SK-N-SH (cell line): ENCODE measurements at regions not wholly inside any gene's neighbourhood (a gene's known extent, or its start where the extent isn't known, plus 50 kb on each side); places are given as distances from the start of the nearest gene placed in this dataset.
A peak's percentile ranks its signal among the peaks of the same experiment; 100 is the strongest.

Experiments used
- CTCF ChIA-PET: fragments of 300-600, 350-600 bp; formaldehyde crosslinking; extraction: SDS; loops from one replicate; lab custom pipeline; 2021; lab: Yijun Ruan, JAX
- POLR2A ChIA-PET: fragments of 350-600 bp; sonication (Branson Sonifier 250); formaldehyde crosslinking; extraction: SDS; loops from one replicate; lab custom pipeline; 2020; ENCODE audit warnings: antibody characterized with exemption, inconsistent platforms; lab: Yijun Ruan, JAX
- DNase-seq: peaks from one replicate; pipeline ENCODE4 v3.0.0; 2012
- H2AFZ ChIP-seq: fragments of 200-600 bp; sonication (generic); 2 replicates; pipeline ENCODE4 v1.8.1; 2016; ENCODE audit warnings: antibody characterized with exemption, mild to moderate bottlenecking, low read depth
- H3F3A ChIP-seq: fragments of 200-600 bp; sonication (generic); replicated peaks from 2 replicates; pipeline ENCODE3; 2016; ENCODE audit warnings: antibody characterized with exemption, mild to moderate bottlenecking; ENCODE audit not compliant: insufficient read depth
- H3K27ac ChIP-seq, 2 experiments: fragments of 200-500 bp in 1 of 2; fragments of 200-600 bp in 1 of 2; sonication (Bioruptor generic) in 1 of 2; sonication (generic), shearing (Covaris generic) in 1 of 2; 2 replicates each; pipeline versions ENCODE4 v1.5.1 to v1.6.1; 2014 to 2016; ENCODE audit warnings: low read depth in 2 of 2, inconsistent platforms in 1 of 2, low read length in 1 of 2, mild to moderate bottlenecking in 1 of 2, mixed read lengths in 1 of 2
- H3K27me3 ChIP-seq: fragments of 200-600 bp; sonication (generic), shearing (Covaris generic); 2 replicates; pipeline ENCODE4 v1.6.1; 2016; ENCODE audit warnings: mixed run types; ENCODE audit not compliant: insufficient read depth
- H3K36me3 ChIP-seq, 2 experiments: fragments of 200-500 bp in 1 of 2; fragments of 200-600 bp in 1 of 2; sonication (Bioruptor generic) in 1 of 2; sonication (generic) in 1 of 2; replicated peaks in 1 of 2; 2 replicates each; pipeline versions ENCODE3 to v1.5.1; 2014 to 2016; ENCODE audit warnings: low read length in 1 of 2, mild to moderate bottlenecking in 1 of 2; ENCODE audit not compliant: insufficient read depth in 2 of 2, control insufficient read depth in 1 of 2
- H3K4me1 ChIP-seq, 2 experiments: fragments of 200-500 bp in 1 of 2; fragments of 200-600 bp in 1 of 2; sonication (Bioruptor generic) in 1 of 2; sonication (generic), shearing (Covaris generic) in 1 of 2; 2 replicates each; pipeline versions ENCODE4 v1.5.1 to v1.6.1; 2014 to 2016; ENCODE audit warnings: low read depth in 1 of 2, low read length in 1 of 2, mixed run types in 1 of 2; ENCODE audit not compliant: insufficient read depth in 2 of 2, control insufficient read depth in 1 of 2
- H3K4me2 ChIP-seq: fragments of 200-600 bp; sonication (generic), shearing (Covaris generic); 2 replicates; pipeline ENCODE4 v1.6.1; 2017; ENCODE audit warnings: mixed run types
- H3K4me3 ChIP-seq, 2 experiments: fragments of 200-500 bp in 1 of 2; fragments of 200-600 bp in 1 of 2; sonication (Bioruptor generic) in 1 of 2; sonication (generic), shearing (Covaris generic) in 1 of 2; 2 replicates each; pipeline versions ENCODE4 v1.5.1 to v1.8.1; 2014 to 2016; ENCODE audit warnings: low read depth in 2 of 2, inconsistent platforms in 1 of 2, low read length in 1 of 2, mild to moderate bottlenecking in 1 of 2, mixed read lengths in 1 of 2, moderate library complexity in 1 of 2
- H3K79me2 ChIP-seq: fragments of 200-600 bp; sonication (generic); 2 replicates; pipeline ENCODE4 v1.8.1; 2017; ENCODE audit warnings: mild to moderate bottlenecking; ENCODE audit not compliant: insufficient read depth
- H3K9ac ChIP-seq: fragments of 200-600 bp; sonication (generic); 2 replicates; pipeline ENCODE4 v1.6.1; 2017; ENCODE audit warnings: mixed run types
- H3K9me2 ChIP-seq: fragments of 200-600 bp; sonication (generic); 2 replicates; pipeline ENCODE4 v1.6.1; 2017; ENCODE audit warnings: mixed run types
- H3K9me3 ChIP-seq: fragments of 200-600 bp; sonication (generic); 2 replicates; pipeline ENCODE4 v1.6.1; 2017; ENCODE audit warnings: mixed run types, mild to moderate bottlenecking, moderate library complexity
- H4K20me1 ChIP-seq: fragments of 200-600 bp; sonication (generic); 2 replicates; pipeline ENCODE4 v1.6.1; 2017; ENCODE audit warnings: mild to moderate bottlenecking, mixed run types; ENCODE audit not compliant: insufficient read depth
- CHD2 ChIP-seq: fragments of 150-350 bp; IDR thresholded peaks from 2 replicates; pipeline ENCODE4 v1.6.1; 2018; ENCODE audit warnings: low read length; ENCODE audit not compliant: partially characterized antibody
- FOXM1 ChIP-seq: IDR thresholded peaks from 2 replicates; pipeline ENCODE4 v1.4.0; 2012; ENCODE audit warnings: low read depth, mild to moderate bottlenecking
- GABPA ChIP-seq: IDR thresholded peaks from 2 replicates; pipeline ENCODE4 v1.4.0; 2012; ENCODE audit warnings: low read depth, mild to moderate bottlenecking
- IRF3 ChIP-seq: fragments of 150-350 bp; IDR thresholded peaks from 2 replicates; pipeline ENCODE4 v1.6.1; 2016; ENCODE audit warnings: mild to moderate bottlenecking, low read depth, low read length
- MAX ChIP-seq: IDR thresholded peaks from 2 replicates; pipeline ENCODE4 v1.4.0; 2012; ENCODE audit warnings: low read depth
- NFIC ChIP-seq: IDR thresholded peaks from 2 replicates; pipeline ENCODE4 v1.4.0; 2012; ENCODE audit warnings: borderline replicate concordance
- REST ChIP-seq: IDR thresholded peaks from 2 replicates; pipeline ENCODE4 v1.6.1; 2012; ENCODE audit warnings: mild to moderate bottlenecking, low read depth, low read length, moderate library complexity
- TEAD4 ChIP-seq: IDR thresholded peaks from 2 replicates; pipeline ENCODE4 v1.4.0; 2012; ENCODE audit warnings: mild to moderate bottlenecking, borderline replicate concordance; ENCODE audit not compliant: insufficient read depth
- WGBS: methylation state at CpG from one replicate; pipeline ENCODE4 v1.1.6; 2017; ENCODE audit warnings: low lambda C conversion rate; 5-methylcytosine and 5-hydroxymethylcytosine counted together
- TF ChIP-seq, protein P1 (sequence below): fragments of 200-600 bp; sonication (generic); IDR thresholded peaks from 2 replicates; pipeline ENCODE4 v1.6.1; 2017; ENCODE audit warnings: antibody characterized with exemption, mild to moderate bottlenecking, moderate library complexity

DNA sequence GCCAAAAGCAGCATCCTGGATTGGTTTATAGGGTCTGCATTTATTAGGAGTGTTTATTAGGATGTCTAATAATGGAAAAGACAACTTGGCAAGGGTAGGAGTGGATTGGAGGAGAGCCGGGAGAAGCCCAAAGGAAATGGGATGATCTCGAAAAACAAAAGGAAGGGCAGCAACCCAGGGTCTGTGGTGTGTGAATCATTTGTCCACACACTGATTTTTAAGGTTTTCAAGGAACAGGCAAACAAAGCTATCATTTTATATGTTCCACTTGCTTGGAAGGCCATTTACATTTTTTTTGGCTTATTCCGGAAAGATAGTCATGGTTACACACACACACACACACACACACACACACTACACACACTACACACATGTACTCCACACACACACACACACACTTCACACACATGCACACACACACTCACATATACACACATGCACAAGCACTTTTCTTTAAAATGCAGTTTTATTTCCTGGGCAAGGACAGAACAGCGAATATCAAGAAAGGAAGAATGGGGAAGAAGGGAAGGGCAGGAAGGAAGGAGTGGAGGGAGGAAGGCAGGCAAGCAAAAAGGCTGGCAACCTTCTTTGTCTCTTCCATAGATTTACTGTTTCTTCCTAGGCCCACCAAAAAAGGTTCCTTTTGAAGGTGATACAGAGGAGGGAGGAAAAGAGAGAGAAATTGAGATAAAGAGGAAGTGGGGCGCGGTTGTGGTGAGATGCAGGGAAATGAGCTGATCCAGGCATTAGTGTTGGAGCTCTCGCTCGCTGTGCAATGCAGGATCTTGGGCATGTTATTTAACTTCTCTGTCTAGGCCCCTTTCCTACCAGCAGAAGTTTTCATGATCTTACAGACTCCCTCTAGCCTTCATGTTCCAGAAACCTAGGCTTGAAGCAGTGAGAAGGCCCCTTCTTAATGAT lies 88.6 kb upstream of the MAML3 start:
- Histone ChIP-seq H3K9ac (no peak overlapping the region), H3K27ac (peak overlapping the region in 1 of 2 experiments; percentile 91; a peak in 2 of 4 replicates), H3K79me2 (no peaks in the 10 kb centered on the region), H3K4me3 (no peak overlapping the region), H3K9me2 (no peaks in the 10 kb centered on the region), H3F3A (peaks cover 5% of the 10 kb centered on the region), H3K9me3 (no peaks in the 10 kb centered on the region), H2AFZ (peak overlapping the region; percentile 37; the same call in 1 of the 2 replicates), H3K4me1 (peaks cover 26 to 57% of the 10 kb centered on the region in 2 experiments), H3K4me2 (no peak overlapping the region), H3K36me3 (no peaks in the 10 kb centered on the region), H4K20me1 (no peaks in the 10 kb centered on the region), H3K27me3 (no peaks in the 10 kb centered on the region)
- ChIA-PET POLR2A (interaction anchor here (1.0 to 2.1 kb wide), 2 partner anchors 9 to 91 kb away, joined by 4 to 6 read pairs; no protein-coding TSS in a partner anchor), CTCF (interaction anchor here (1.0 to 2.0 kb wide), 6 partner anchors 27 to 508 kb away, joined by 3 to 5 read pairs (median 4); no protein-coding TSS in a partner anchor)
- WGBS: 92% methylated on average over 8 of the region's 8 CpGs
- TF ChIP-seq GABPA (no peak), MAX (no peak), REST (no peak), TEAD4 (no peak), IRF3 (no peak)
- DNase-seq: no peak

DNA sequence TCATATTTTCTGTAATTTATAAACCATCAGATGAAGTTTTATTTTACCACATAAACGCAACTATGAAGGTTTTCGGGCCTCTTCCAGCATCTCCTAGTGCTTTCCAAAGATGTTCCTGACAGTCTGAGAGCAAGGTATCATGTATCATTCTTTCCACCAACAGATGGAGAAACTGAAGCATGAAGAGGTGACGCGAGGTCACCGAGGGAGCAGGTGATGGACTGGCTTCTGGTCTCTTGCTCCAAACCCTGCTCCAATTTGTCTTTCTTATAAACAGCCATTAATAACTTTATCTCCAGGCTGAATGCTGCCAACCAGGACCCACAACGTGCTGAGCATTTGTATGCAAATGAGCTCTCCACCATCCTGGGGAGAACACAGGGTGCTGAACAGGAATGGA lies 86.3 kb upstream of the MAML3 start:
- POLR2A ChIA-PET: interaction anchor here (0.9 kb wide), 1 partner anchor 89 kb away, joined by 3 read pairs; no protein-coding TSS in a partner anchor
- no peaks in the 10 kb centered on the region for H3K9me3 ChIP-seq
- 96% methylated on average over 6 of the region's 6 CpGs for WGBS
- TF ChIP-seq GABPA (no peak), FOXM1 (no peak), NFIC (no peak), TEAD4 (no peak), CHD2 (no peak), IRF3 (no peak)
- TF ChIP-seq, protein P1, sequence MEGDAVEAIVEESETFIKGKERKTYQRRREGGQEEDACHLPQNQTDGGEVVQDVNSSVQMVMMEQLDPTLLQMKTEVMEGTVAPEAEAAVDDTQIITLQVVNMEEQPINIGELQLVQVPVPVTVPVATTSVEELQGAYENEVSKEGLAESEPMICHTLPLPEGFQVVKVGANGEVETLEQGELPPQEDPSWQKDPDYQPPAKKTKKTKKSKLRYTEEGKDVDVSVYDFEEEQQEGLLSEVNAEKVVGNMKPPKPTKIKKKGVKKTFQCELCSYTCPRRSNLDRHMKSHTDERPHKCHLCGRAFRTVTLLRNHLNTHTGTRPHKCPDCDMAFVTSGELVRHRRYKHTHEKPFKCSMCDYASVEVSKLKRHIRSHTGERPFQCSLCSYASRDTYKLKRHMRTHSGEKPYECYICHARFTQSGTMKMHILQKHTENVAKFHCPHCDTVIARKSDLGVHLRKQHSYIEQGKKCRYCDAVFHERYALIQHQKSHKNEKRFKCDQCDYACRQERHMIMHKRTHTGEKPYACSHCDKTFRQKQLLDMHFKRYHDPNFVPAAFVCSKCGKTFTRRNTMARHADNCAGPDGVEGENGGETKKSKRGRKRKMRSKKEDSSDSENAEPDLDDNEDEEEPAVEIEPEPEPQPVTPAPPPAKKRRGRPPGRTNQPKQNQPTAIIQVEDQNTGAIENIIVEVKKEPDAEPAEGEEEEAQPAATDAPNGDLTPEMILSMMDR: no peak
- no peak for DNase-seq
- H3K9ac ChIP-seq: no peak overlapping the region
- H4K20me1 ChIP-seq: no peaks in the 10 kb centered on the region
- no peaks in the 10 kb centered on the region for H3K27me3 ChIP-seq
- H3K4me2 ChIP-seq: no peak overlapping the region
- no peaks in the 10 kb centered on the region for H3K9me2 ChIP-seq
- H3K4me1 ChIP-seq: peaks cover 38 to 65% of the 10 kb centered on the region in 2 experiments
- H3K36me3 ChIP-seq: no peaks in the 10 kb centered on the region
- peaks cover 14% of the 10 kb centered on the region for H3F3A ChIP-seq
- no peak overlapping the region for H2AFZ ChIP-seq
- peak overlapping the region in 1 of 2 experiments; percentile 100; a peak in 2 of 4 replicates for H3K27ac ChIP-seq
- CTCF ChIA-PET: no interaction called here
- H3K4me3 ChIP-seq: no peak overlapping the region
- no peaks in the 10 kb centered on the region for H3K79me2 ChIP-seq
